PC-9 (cell line): ENCODE measurements at regions not wholly inside any gene's neighbourhood (a gene's known extent, or its start where the extent isn't known, plus 50 kb on each side); places are given as distances from the start of the nearest gene placed in this dataset.

Experiments used
- BruUV-seq: library from RNA; stranded (reverse); fragments of 400-500 nt; replicated peaks from 2 replicates; lab custom pipeline; 2021; lab: Mats Ljungman, UMichigan
- CTCF ChIA-PET: fragments of 300-600 bp; sonication (Branson Sonifier 250); formaldehyde crosslinking; loops from one replicate; lab custom pipeline; 2022; ENCODE audit warnings: antibody characterized with exemption; lab: Charles Lee
- POLR2A ChIA-PET: fragments of 300-600 bp; sonication (Branson Sonifier 250); formaldehyde crosslinking; loops from one replicate; lab custom pipeline; 2022; ENCODE audit warnings: antibody characterized with exemption; ENCODE audit not compliant: unreplicated experiment; lab: Charles Lee
- DNase-seq, 2 experiments: peaks; one replicate each; pipeline versions ENCODE4 v3.0.0 to v3.0.0-alpha.2; 2015 to 2022; ENCODE audit warnings: mixed read lengths in 1 of 2
- H2AFZ ChIP-seq: fragments of 200-600 bp; sonication (generic); 2 replicates; pipeline ENCODE4 v1.8.1; 2017; ENCODE audit warnings: antibody characterized with exemption
- H3F3A ChIP-seq: fragments of 200-600 bp; sonication (generic); 2 replicates; pipeline ENCODE4 v1.8.1; 2017; ENCODE audit warnings: antibody characterized with exemption, mild to moderate bottlenecking, low read depth; ENCODE audit not compliant: insufficient read depth
- H3K27ac ChIP-seq: fragments of 200-600 bp; sonication (generic); 2 replicates; pipeline ENCODE4 v1.6.1; 2016; ENCODE audit warnings: mixed run types
- H3K27me3 ChIP-seq: fragments of 200-600 bp; sonication (generic); 2 replicates; pipeline ENCODE4 v1.6.1; 2016; ENCODE audit warnings: low read depth, mixed run types; ENCODE audit not compliant: insufficient read depth
- H3K36me3 ChIP-seq: fragments of 200-600 bp; sonication (generic); 2 replicates; pipeline ENCODE4 v1.6.1; 2016; ENCODE audit warnings: low read depth, mixed run types
- H3K4me1 ChIP-seq: fragments of 200-600 bp; sonication (generic); replicated peaks from 2 replicates; pipeline ENCODE4 v1.6.1; 2016; ENCODE audit warnings: mixed run types; ENCODE audit not compliant: insufficient read depth
- H3K4me2 ChIP-seq: fragments of 200-600 bp; sonication (generic); 2 replicates; pipeline ENCODE4 v1.6.1; 2017; ENCODE audit warnings: mixed run types
- H3K4me3 ChIP-seq: fragments of 200-600 bp; sonication (generic); 2 replicates; pipeline ENCODE4 v1.6.1; 2016; ENCODE audit warnings: mixed run types
- H3K79me2 ChIP-seq: fragments of 200-600 bp; sonication (generic); 2 replicates; pipeline ENCODE4 v1.6.1; 2017; ENCODE audit warnings: low read depth, mixed run types
- H3K9me2 ChIP-seq: fragments of 200-600 bp; sonication (generic); 2 replicates; pipeline ENCODE4 v1.8.1; 2017; ENCODE audit warnings: mild to moderate bottlenecking; ENCODE audit not compliant: insufficient read depth
- H3K9me3 ChIP-seq: fragments of 200-600 bp; sonication (generic); 2 replicates; pipeline ENCODE4 v1.8.1; 2016; ENCODE audit warnings: low read depth; ENCODE audit not compliant: insufficient read depth
- H4K20me1 ChIP-seq: fragments of 200-600 bp; sonication (generic); 2 replicates; pipeline ENCODE4 v1.8.1; 2017; ENCODE audit not compliant: insufficient read depth
- EZH2 ChIP-seq: fragments of 200-600 bp; sonication (generic); IDR thresholded peaks from 2 replicates; pipeline ENCODE4 v1.8.0; 2017; ENCODE audit warnings: antibody characterized with exemption, low read depth
- intact Hi-C: fragments of 100-400 bp; cut with micrococcal nuclease; formaldehyde crosslinking; loops from one replicate; pipeline ENCODE4 v1.10.0; 2022; ENCODE audit not compliant: unreplicated experiment
- TF ChIP-seq, protein P1 (sequence below): fragments of 200-600 bp; sonication (generic); conservative IDR thresholded peaks from 2 replicates; pipeline ENCODE4 v1.6.1; 2017; ENCODE audit warnings: mixed run types, antibody characterized with exemption, mild to moderate bottlenecking, moderate library complexity

DNA sequence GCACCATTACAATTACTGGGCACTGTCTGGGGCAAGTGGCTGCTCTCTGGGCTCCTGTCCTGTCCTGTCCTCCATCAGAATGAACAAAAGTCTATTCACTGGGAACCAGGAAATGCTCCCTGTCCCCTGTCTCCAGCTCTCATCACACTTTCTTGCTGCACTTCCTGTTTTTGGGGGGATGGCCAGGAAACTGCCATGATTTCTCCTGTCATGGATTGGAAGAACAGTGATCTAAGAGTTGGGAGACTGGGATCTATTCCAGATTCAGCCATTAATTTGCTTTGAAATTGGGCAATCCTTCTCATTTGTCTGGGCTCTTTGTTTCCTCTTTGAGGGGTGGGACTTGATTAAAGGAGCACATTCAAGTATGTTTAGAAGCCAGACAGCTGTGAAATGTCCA is 61.4 kb upstream of the KIRREL3 start:
- TF ChIP-seq EZH2: no peak
- TF ChIP-seq, protein P1, sequence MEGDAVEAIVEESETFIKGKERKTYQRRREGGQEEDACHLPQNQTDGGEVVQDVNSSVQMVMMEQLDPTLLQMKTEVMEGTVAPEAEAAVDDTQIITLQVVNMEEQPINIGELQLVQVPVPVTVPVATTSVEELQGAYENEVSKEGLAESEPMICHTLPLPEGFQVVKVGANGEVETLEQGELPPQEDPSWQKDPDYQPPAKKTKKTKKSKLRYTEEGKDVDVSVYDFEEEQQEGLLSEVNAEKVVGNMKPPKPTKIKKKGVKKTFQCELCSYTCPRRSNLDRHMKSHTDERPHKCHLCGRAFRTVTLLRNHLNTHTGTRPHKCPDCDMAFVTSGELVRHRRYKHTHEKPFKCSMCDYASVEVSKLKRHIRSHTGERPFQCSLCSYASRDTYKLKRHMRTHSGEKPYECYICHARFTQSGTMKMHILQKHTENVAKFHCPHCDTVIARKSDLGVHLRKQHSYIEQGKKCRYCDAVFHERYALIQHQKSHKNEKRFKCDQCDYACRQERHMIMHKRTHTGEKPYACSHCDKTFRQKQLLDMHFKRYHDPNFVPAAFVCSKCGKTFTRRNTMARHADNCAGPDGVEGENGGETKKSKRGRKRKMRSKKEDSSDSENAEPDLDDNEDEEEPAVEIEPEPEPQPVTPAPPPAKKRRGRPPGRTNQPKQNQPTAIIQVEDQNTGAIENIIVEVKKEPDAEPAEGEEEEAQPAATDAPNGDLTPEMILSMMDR: no peak
- H3K27me3 ChIP-seq: peaks cover 26% of the 10 kb centered on the region
- no peaks in the 10 kb centered on the region for H4K20me1 ChIP-seq
- H3K9me3 ChIP-seq: no peaks in the 10 kb centered on the region
- no peak overlapping the region for H3K4me3 ChIP-seq
- H3K36me3 ChIP-seq: no peaks in the 10 kb centered on the region
- H3K9me2 ChIP-seq: no peaks in the 10 kb centered on the region
- H3K27ac ChIP-seq: no peak overlapping the region
- intact Hi-C loops: no loop called here
- ChIA-PET CTCF (no interaction called here), POLR2A (no interaction called here)
- no peaks in the 10 kb centered on the region for H3F3A ChIP-seq
- no peaks in the 10 kb centered on the region for H3K4me1 ChIP-seq
- no peaks in the 10 kb centered on the region for H3K79me2 ChIP-seq
- no peak overlapping the region for H3K4me2 ChIP-seq
- H2AFZ ChIP-seq: no peak overlapping the region
- BruUV-seq: no TSS peak
- no peak for DNase-seq

DNA sequence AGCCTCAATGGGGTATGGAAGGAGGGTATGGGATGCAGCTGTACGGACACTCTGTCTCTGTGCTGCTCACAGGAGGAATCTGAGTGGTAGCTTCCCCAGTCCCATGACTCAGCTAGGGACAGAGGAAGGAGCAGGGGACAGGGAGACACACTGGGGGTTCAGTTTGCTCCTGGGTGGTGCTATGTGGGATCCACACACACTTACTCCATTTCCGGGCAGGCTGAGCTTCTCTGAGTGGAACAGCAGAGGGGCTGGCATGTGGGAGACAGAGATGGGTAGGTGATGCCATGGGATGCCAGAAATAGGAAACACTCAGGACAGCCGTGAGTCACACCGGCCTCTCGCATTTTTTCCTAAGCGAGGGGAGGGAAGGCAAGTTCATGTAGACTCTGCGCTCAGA is 59.2 kb upstream of the KIRREL3 start:
- Histone ChIP-seq H3K9me2 (no peaks in the 10 kb centered on the region), H3K79me2 (no peaks in the 10 kb centered on the region), H3K4me1 (no peaks in the 10 kb centered on the region), H3F3A (no peaks in the 10 kb centered on the region), H3K27me3 (peaks cover 23% of the 10 kb centered on the region), H3K4me2 (no peak overlapping the region), H3K4me3 (no peak overlapping the region), H3K27ac (no peak overlapping the region), H3K9me3 (no peaks in the 10 kb centered on the region), H4K20me1 (no peaks in the 10 kb centered on the region), H2AFZ (no peak overlapping the region), H3K36me3 (no peaks in the 10 kb centered on the region)
- POLR2A ChIA-PET: no interaction called here
- BruUV-seq: no TSS peak
- TF ChIP-seq, protein P1: no peak
- no peak for TF ChIP-seq EZH2
- intact Hi-C loops: no loop called here
- DNase-seq: no peak
- CTCF ChIA-PET: no interaction called here

DNA sequence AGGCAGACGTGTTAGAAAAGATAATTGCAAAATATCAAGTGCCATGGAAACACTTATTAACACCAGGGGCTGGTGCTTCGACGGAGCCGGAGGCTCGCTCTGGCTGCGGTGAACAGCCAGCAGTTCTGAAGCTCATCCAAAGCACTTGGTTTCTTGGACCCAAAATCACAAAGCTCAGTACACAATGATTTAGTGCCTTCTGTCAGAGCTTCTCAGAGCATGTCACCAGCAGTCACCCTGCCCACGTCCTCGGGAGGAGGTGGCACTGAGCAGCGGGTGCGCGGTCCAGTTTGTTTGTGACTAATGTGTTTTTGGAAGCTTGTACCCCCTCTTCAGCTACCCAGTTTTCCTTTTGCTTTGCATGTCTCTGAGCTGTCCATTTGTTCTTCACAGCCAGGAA is 58.7 kb upstream of the KIRREL3 start:
- intact Hi-C loops: no loop called here
- H3K9me3 ChIP-seq: no peaks in the 10 kb centered on the region
- POLR2A ChIA-PET: no interaction called here
- H3K9me2 ChIP-seq: no peaks in the 10 kb centered on the region
- CTCF ChIA-PET: interaction anchor here (0.6 kb wide), 1 partner anchor 41 kb away, joined by 6 read pairs; no protein-coding TSS in a partner anchor
- no peak overlapping the region for H3K4me3 ChIP-seq
- no peak overlapping the region for H2AFZ ChIP-seq
- H3F3A ChIP-seq: no peaks in the 10 kb centered on the region
- H3K27me3 ChIP-seq: peaks cover 21% of the 10 kb centered on the region; the same call in 1 of the 2 replicates
- DNase-seq: no peak
- H4K20me1 ChIP-seq: no peaks in the 10 kb centered on the region
- TF ChIP-seq EZH2: no peak
- TF ChIP-seq, protein P1: no peak
- no peak overlapping the region for H3K27ac ChIP-seq
- H3K4me2 ChIP-seq: no peak overlapping the region
- no peaks in the 10 kb centered on the region for H3K36me3 ChIP-seq
- no peaks in the 10 kb centered on the region for H3K4me1 ChIP-seq
- no peaks in the 10 kb centered on the region for H3K79me2 ChIP-seq
- BruUV-seq: no TSS peak
